BE2C (cell line): ENCODE measurements at regions not wholly inside any gene's neighbourhood (a gene's known extent, or its start where the extent isn't known, plus 50 kb on each side); places are given as distances from the start of the nearest gene placed in this dataset.

Experiments used
- DNase-seq: peaks from one replicate; pipeline ENCODE4 v3.0.0-alpha.2; 2020
- H3K27me3 ChIP-seq: fragments of 250-450 bp; sonication (Bioruptor Pico); 2 replicates; pipeline ENCODE4 v1.5.1; 2020; ENCODE audit warnings: mild to moderate bottlenecking
- H3K36me3 ChIP-seq: fragments of 250-450 bp; sonication (Bioruptor Pico); 2 replicates; pipeline ENCODE4 v1.5.1; 2020; ENCODE audit warnings: mild to moderate bottlenecking
- H3K4me1 ChIP-seq: fragments of 250-450 bp; sonication (Bioruptor Pico); 2 replicates; pipeline ENCODE4 v1.5.1; 2020
- H3K4me3 ChIP-seq: 2 replicates; pipeline ENCODE4 v1.5.1; 2011; ENCODE audit warnings: low read depth, low read length
- H3K9me3 ChIP-seq: fragments of 250-450 bp; sonication (Bioruptor Pico); 2 replicates; pipeline ENCODE4 v1.5.1; 2020
- TF ChIP-seq, protein P1 (sequence below): IDR thresholded peaks from 2 replicates; pipeline ENCODE4 v1.5.1; 2012; ENCODE audit warnings: mild to moderate bottlenecking, low read depth, low read length

DNA sequence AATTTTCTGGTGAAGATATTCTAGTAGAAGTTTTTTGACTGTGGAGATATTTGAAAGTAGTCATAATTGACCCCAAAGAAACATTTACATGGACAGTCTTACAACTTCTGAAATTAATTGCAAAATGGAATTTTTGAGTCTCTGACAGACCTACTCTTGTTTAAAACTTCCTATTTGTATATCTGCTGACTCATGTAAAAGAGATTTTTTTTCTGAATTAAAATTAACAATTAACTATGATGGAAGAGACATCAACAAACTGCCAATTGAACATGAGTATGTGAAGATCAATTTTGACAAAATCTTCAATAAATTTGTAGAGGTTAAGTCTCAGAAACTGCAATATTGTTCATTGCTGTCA lies 108.5 kb upstream of the MAX start:
- Histone ChIP-seq H3K27me3 (no peaks in the 10 kb centered on the region), H3K4me1 (no peaks in the 10 kb centered on the region), H3K4me3 (no peak overlapping the region), H3K36me3 (no peaks in the 10 kb centered on the region), H3K9me3 (no peaks in the 10 kb centered on the region)
- TF ChIP-seq, protein P1, sequence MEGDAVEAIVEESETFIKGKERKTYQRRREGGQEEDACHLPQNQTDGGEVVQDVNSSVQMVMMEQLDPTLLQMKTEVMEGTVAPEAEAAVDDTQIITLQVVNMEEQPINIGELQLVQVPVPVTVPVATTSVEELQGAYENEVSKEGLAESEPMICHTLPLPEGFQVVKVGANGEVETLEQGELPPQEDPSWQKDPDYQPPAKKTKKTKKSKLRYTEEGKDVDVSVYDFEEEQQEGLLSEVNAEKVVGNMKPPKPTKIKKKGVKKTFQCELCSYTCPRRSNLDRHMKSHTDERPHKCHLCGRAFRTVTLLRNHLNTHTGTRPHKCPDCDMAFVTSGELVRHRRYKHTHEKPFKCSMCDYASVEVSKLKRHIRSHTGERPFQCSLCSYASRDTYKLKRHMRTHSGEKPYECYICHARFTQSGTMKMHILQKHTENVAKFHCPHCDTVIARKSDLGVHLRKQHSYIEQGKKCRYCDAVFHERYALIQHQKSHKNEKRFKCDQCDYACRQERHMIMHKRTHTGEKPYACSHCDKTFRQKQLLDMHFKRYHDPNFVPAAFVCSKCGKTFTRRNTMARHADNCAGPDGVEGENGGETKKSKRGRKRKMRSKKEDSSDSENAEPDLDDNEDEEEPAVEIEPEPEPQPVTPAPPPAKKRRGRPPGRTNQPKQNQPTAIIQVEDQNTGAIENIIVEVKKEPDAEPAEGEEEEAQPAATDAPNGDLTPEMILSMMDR = no peak
- no peak for DNase-seq

DNA sequence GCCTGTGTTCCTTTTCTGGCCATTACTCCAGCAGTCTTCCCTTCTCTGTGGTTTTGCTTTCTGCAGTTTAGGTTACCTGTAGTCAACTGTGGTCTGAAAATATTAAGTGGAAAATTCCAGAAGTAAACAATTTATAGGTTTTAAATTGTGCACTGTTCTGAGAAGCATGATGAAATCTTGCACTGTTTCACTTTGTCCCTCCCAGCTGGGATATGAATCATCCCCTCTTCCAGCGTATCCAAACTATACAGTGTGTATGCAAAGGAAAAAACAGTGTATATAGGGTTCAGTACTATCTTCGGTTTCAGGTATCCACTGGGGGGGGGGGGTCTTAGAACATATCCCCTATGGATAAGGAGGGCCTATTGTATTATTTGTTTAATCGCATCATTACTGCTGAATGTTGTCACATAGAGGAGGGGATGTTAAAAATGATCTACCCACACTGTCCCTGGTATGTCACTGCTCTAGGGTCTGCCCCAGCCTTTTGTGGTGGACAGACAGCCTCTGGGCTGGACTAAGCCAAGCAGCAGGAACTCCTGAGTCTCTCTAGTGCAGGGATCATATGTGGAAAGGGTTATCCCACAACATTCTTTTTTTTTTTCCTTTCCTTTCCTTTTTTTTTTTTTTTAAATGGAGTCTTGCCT lies 109.1 kb upstream of the MAX start:
- H3K9me3 ChIP-seq = no peaks in the 10 kb centered on the region
- H3K27me3 ChIP-seq = no peaks in the 10 kb centered on the region
- no peak for DNase-seq
- no peaks in the 10 kb centered on the region for H3K36me3 ChIP-seq
- H3K4me1 ChIP-seq = no peaks in the 10 kb centered on the region
- TF ChIP-seq, protein P1 = no peak
- H3K4me3 ChIP-seq = no peak overlapping the region

DNA sequence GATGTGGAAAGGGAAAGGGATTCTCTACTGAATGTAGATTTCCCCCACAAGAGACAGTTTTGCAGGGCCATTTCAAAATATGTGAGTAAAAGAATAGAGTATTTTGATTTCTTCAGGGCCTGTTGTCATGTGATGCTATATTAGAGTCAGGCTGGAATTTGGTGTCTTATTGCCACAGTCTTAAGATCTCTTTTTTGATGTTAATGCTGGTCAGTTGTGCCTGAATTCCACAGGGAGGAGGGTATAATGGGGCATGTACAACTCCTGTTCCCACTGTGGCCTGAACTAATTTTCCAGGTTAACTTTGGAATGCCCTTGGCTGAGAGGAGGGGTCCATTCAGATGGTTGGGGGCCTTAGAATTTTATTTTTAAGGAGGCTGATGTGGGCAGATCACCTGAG lies 111.0 kb upstream of the MAX start:
- Histone ChIP-seq H3K4me3 (no peak overlapping the region), H3K9me3 (no peaks in the 10 kb centered on the region), H3K27me3 (no peaks in the 10 kb centered on the region), H3K4me1 (no peaks in the 10 kb centered on the region), H3K36me3 (no peaks in the 10 kb centered on the region)
- TF ChIP-seq, protein P1 = no peak
- DNase-seq = no peak

DNA sequence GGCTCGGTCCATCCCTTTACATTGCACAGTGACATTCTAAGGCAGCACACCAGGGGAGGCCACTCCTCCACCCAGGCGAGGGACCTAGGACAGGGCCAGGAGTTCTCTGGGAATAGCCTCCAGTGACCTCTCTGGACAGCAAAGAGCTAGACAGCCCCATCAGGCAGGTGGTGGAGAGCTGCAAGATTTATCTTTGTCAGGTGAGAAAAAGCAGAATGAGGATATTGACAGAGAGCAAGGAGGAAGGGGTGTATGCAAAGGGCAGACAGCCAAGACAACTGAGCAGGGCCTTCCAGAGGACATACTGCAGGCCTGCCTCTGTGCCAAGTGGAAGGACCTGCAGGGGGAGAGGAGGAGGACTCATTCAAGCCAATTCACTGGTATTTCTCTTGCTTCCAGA lies 112.4 kb upstream of the MAX start:
- no peak overlapping the region for H3K4me3 ChIP-seq
- H3K9me3 ChIP-seq = no peaks in the 10 kb centered on the region
- H3K36me3 ChIP-seq = no peaks in the 10 kb centered on the region
- TF ChIP-seq, protein P1 = no peak
- no peaks in the 10 kb centered on the region for H3K4me1 ChIP-seq
- H3K27me3 ChIP-seq = no peaks in the 10 kb centered on the region
- no peak for DNase-seq

DNA sequence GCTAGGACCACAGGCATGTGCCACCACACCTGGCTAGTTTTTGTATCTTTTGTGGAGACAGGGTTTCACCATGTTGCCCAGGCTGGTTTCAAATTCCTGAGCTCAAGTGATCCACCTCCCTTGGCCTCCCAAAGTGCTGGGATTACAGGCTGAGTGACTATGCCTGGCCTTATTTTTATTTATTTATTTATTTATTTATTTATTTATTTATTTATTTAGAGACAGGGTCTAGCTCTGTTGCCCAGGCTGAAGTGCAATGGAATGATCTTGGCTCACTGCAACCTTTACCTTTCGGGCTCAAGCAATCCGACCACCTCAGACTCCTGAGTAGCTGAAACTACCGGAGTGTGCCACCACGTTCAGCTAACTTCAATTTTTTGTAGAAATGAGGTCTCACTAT lies 117.0 kb upstream of the MAX start:
- no peak for DNase-seq
- Histone ChIP-seq H3K4me3 (no peak overlapping the region), H3K4me1 (no peaks in the 10 kb centered on the region), H3K36me3 (no peaks in the 10 kb centered on the region), H3K27me3 (no peaks in the 10 kb centered on the region), H3K9me3 (no peaks in the 10 kb centered on the region)
- TF ChIP-seq, protein P1 = no peak

DNA sequence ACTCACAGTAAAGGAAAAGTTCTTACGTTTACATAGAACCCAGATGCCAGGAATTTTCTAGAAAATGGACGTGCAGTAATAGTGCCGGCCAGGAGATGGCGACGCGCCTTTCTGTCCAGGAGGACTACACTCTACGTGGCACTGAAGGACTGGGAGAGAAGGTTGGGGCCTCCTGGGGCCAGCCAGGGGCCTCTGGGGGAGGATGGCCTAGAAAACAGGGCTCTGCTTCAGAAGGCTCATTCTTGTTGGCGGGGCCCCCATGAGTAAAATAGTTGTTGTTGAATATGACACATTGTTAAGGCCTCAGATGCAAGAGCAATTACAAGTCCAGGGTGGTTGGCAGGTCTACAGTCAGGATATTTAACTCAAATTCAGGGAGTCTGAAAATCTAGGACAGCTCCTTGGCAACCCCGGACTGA lies 120.1 kb upstream of the MAX start:
- Histone ChIP-seq H3K27me3 (no peaks in the 10 kb centered on the region), H3K9me3 (no peaks in the 10 kb centered on the region), H3K4me1 (no peaks in the 10 kb centered on the region), H3K36me3 (no peaks in the 10 kb centered on the region), H3K4me3 (no peak overlapping the region)
- peak; percentile 45 for DNase-seq
- TF ChIP-seq, protein P1 = peak; percentile 87
